Esophagus muscularis mucosa (tissue), 4 donors: ENCODE measurements at regions not wholly inside any gene's neighbourhood (a gene's known extent, or its start where the extent isn't known, plus 50 kb on each side); places are given as distances from the start of the nearest gene placed in this dataset.

Source experiments
- DNase-seq: peaks from one replicate; pipeline ENCODE4 v3.0.0-alpha.2; 2017; ENCODE audit errors: extremely low spot score
- H3K27ac ChIP-seq, 4 donors: fragments of 200-600 bp; sonication (generic); replicated peaks in 1 of 4; 1 replicate in 3 of 4; 2 replicates in 1 of 4; pipeline ENCODE4 v1.5.1; 2016 to 2019; ENCODE audit warnings: mild to moderate bottlenecking in 1 of 4
- H3K27me3 ChIP-seq, 4 donors: fragments of 200-600 bp; sonication (generic); one replicate each; pipeline versions ENCODE4 v1.5.1 to v1.6.0; 2016 to 2019
- H3K36me3 ChIP-seq, 4 donors: fragments of 200-600 bp; sonication (generic); one replicate each; pipeline ENCODE4 v1.5.1; 2016 to 2019
- H3K4me1 ChIP-seq, 4 donors: fragments of 200-600 bp; sonication (generic); one replicate each; pipeline ENCODE4 v1.5.1; 2016 to 2019
- H3K4me3 ChIP-seq, 4 donors: fragments of 200-600 bp; sonication (generic); 1 replicate in 2 of 4; 2 replicates in 2 of 4; pipeline ENCODE4 v1.5.1; 2016 to 2019; ENCODE audit warnings: mild to moderate bottlenecking in 4 of 4, moderate library complexity in 1 of 4
- H3K9me3 ChIP-seq, 4 donors: fragments of 200-600 bp; sonication (generic); 1 replicate in 3 of 4; 2 replicates in 1 of 4; pipeline ENCODE4 v1.5.1; 2016 to 2019
- CTCF ChIP-seq, 3 experiments: fragments of 200-600 bp in 2 of 3; fragments of 450-650 bp in 1 of 3; sonication (generic) in 2 of 3; IDR thresholded peaks; one replicate each; pipeline ENCODE4 v1.5.1; 2017 to 2019; ENCODE audit warnings: antibody characterized with exemption in 3 of 3, mild to moderate bottlenecking in 2 of 3, moderate library complexity in 1 of 3
- EP300 ChIP-seq: sonication (generic); formaldehyde crosslinking; IDR thresholded peaks from one replicate; pipeline ENCODE4 v1.6.1; 2017; ENCODE audit warnings: antibody characterized with exemption
- POLR2A ChIP-seq: fragments of 450-650 bp; IDR thresholded peaks from one replicate; pipeline ENCODE4 v1.6.1; 2017; ENCODE audit warnings: antibody characterized with exemption, moderate library complexity, mild to moderate bottlenecking, low read depth
- POLR2AphosphoS5 ChIP-seq, 2 donors: sonication (generic); formaldehyde crosslinking; IDR thresholded peaks; one replicate each; pipeline ENCODE4 v1.6.1; 2017; ENCODE audit warnings: antibody characterized with exemption in 2 of 2
- WGBS: methylation state at CpG from one replicate; pipeline ENCODE4 v1.1.5; 2018; 5-methylcytosine and 5-hydroxymethylcytosine counted together
- intact Hi-C: fragments of 100-400 bp; cut with DNase I; formaldehyde crosslinking; loops from one replicate; pipeline ENCODE4 v1.15.1; 2023

GRCh38 chr13:18949489-18949761, 232.2 kb downstream of the TUBA3C start:
- intact Hi-C loops, result no loop called here
- no peak for DNase-seq
- Histone ChIP-seq H3K9me3 (no peaks in the 10 kb centered on the region), H3K4me3 (no peak overlapping the region), H3K27ac (no peak overlapping the region), H3K36me3 (no peaks in the 10 kb centered on the region), H3K4me1 (no peaks in the 10 kb centered on the region), H3K27me3 (peaks cover 0 to 7% (median 0%) of the 10 kb centered on the region in 4 donors)
- TF ChIP-seq EP300 (no peak), POLR2AphosphoS5 (IDR thresholded peaks at IDR 0.05) (no peak), POLR2A (no peak), CTCF (IDR thresholded peaks at IDR 0.05) (no peak)
- 63% methylated on average over 9 of the region's 9 CpGs for WGBS

DNA sequence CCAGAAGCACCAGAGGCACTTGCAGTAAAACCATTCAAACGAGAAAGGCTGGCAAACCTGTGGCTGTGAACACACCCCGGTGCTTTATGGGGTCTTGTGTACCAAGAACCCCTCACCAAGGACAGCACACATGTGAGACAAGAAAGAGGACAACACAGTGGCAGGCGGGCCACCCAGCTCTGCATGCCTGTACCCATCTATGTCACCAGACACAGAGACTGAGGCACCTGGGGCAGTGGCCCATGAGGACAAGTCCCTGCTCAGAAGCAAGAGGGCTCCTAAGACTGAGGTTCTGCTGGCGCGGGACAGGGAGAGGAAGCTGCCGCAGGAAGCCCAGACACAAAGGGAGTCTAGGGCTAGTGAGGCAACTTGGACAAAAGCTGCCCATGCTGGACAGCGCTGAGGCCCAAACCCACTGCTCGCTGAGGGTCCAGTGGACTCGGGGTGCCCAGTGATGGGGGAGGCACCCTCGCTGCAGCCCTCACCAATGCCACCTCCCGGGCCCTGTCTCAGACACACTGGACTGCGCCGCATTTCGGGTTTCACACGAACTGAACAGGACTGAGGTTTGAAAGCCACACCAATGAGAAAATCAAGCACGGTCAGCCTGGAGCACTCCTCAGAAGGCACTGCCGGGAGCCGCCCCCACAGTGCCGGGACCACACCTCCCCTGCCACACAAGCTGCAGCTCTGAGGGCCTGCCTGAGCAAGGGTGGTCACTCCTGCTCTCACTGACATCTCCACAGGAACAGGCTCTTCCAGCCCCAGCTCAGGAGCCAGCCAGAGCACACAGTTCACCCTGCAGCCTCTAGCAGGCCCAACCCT, 232.7 kb downstream of the TUBA3C start:
- Histone ChIP-seq H3K27ac (no peak overlapping the region), H3K9me3 (no peaks in the 10 kb centered on the region), H3K36me3 (no peaks in the 10 kb centered on the region), H3K4me1 (no peaks in the 10 kb centered on the region), H3K27me3 (peaks cover 0 to 13% (median 0%) of the 10 kb centered on the region in 4 donors), H3K4me3 (no peak overlapping the region)
- no peak for TF ChIP-seq POLR2A
- no peak for TF ChIP-seq CTCF (IDR thresholded peaks at IDR 0.05)
- TF ChIP-seq POLR2AphosphoS5 (IDR thresholded peaks at IDR 0.05), result no peak
- TF ChIP-seq EP300, result no peak
- no peak for DNase-seq
- WGBS, result 90% methylated on average over 13 of the region's 19 CpGs
- intact Hi-C loops, result no loop called here

GRCh38 chr13:18948012-18948663, 233.5 kb downstream of the TUBA3C start:
- Histone ChIP-seq H3K36me3 (no peaks in the 10 kb centered on the region), H3K9me3 (no peaks in the 10 kb centered on the region), H3K4me1 (no peaks in the 10 kb centered on the region), H3K27me3 (peaks cover 0 to 20% (median 0%) of the 10 kb centered on the region in 4 donors), H3K27ac (no peak overlapping the region), H3K4me3 (no peak overlapping the region)
- intact Hi-C loops, result no loop called here
- no peak for DNase-seq
- 73% methylated on average over 3 of the region's 5 CpGs for WGBS
- no peak for TF ChIP-seq CTCF (IDR thresholded peaks at IDR 0.05)
- no peak for TF ChIP-seq POLR2A
- TF ChIP-seq POLR2AphosphoS5 (IDR thresholded peaks at IDR 0.05), result no peak
- no peak for TF ChIP-seq EP300

- WGBS, result 83% methylated on average over 3 of the region's 3 CpGs
- no peak for TF ChIP-seq POLR2AphosphoS5 (IDR thresholded peaks at IDR 0.05)
- TF ChIP-seq CTCF (IDR thresholded peaks at IDR 0.05), result no peak
- no peak for TF ChIP-seq EP300
- TF ChIP-seq POLR2A, result no peak
- Histone ChIP-seq H3K27me3 (peaks cover 0 to 21% (median 0%) of the 10 kb centered on the region in 4 donors), H3K4me3 (no peak overlapping the region), H3K4me1 (no peaks in the 10 kb centered on the region), H3K27ac (no peak overlapping the region), H3K36me3 (no peaks in the 10 kb centered on the region), H3K9me3 (no peaks in the 10 kb centered on the region)
- intact Hi-C loops, result no loop called here
- DNase-seq, result no peak
Observed at GRCh38 chr13:18947376-18947977, 234.1 kb downstream of the TUBA3C start.
